GM12872 (cell line): ENCODE measurements at regions not wholly inside any gene's neighbourhood (a gene's known extent, or its start where the extent isn't known, plus 50 kb on each side); places are given as distances from the start of the nearest gene placed in this dataset.

Source experiments
- CTCF ChIP-seq: IDR thresholded peaks from 3 replicates; pipeline ENCODE4 v1.5.1; 2011; ENCODE audit warnings: low read depth, mild to moderate bottlenecking, low read length, moderate library complexity; ENCODE audit not compliant: insufficient read depth

DNA sequence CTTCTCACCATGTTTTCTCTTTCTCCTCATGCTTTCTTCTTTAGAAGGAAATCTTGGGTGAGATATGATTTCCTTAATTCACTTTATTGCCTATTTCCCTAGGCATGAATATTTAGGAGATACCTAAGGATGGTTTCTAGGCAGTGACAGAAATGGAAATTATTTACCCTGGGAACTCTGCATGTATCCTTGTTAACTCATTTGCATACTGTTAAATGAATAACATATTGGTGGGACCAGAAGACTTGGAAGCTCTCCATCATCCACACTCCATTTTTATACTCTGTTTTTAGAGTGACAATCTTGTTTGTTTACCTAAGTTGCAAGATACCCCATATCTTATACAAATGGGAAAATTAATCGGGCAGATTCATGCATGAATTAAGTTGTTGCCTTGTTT lies 285.7 kb downstream of the RNF144B start:
- TF ChIP-seq CTCF: no peak

- TF ChIP-seq CTCF: no peak
These were observed 287.2 kb downstream of the RNF144B start for GRCh38 chr6:18674346-18674745.

DNA sequence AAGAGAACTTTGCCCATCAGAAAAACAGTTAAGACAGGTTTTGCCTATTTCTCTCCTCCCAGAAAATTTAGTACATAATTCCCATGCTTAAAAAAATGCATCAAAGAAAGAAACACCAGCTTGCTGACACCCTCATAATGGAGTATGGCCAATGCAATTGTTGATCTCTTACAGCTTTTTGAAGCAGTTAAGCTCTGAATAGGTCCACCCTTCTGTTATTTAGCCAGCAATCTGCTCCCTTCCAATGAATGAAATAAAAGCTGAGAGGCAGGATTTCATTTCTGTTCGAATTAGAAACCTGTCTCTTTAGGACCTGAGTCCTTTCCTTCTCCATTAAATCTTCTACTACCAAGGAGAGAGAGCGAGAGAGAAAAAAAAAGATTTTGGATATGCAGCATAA lies 288.7 kb downstream of the RNF144B start:
- no peak for TF ChIP-seq CTCF

GRCh38 chr6:18676548-18676947 lies 289.4 kb downstream of the RNF144B start:
- no peak for TF ChIP-seq CTCF

GRCh38 chr6:18680842-18681241 lies 293.7 kb downstream of the RNF144B start:
- no peak for TF ChIP-seq CTCF

DNA sequence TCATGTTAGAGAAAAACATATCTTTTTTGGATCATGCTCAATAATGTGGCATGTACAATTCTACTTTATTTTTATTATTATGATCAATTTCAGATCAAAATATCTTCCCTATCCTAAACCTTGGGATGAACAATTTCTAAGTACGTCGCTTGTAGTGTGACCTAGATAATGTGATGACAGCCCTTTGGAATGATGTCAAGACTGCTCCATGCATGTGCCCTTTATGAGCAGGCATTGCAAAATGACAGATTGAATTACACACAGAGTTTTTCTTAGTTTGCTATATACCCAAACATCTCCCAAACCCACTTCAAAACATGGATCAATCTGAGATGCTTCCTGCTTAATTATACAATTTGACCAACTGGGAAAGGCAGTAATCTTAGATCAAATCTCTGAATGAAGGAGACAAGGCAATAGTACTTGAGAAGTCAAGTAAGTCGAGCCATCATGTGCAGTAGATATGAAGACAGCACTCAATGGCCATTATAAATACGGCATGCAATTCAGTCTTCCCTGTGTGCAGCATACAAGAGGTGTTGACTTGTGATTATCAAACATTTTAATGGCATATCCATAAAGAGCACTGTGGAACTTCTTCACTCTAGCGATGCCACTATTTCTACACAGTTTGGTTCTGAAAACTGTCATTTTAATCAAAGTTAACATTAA lies 294.8 kb downstream of the RNF144B start:
- TF ChIP-seq CTCF: no peak

- TF ChIP-seq CTCF: no peak
These were observed 297.2 kb downstream of the RNF144B start for GRCh38 chr6:18684343-18684742.
